ENCODE measurements at regions not wholly inside any gene's neighbourhood (a gene's known extent, or its start where the extent isn't known, plus 50 kb on each side); places are given as distances from the start of the nearest gene placed in this dataset.

DNA sequence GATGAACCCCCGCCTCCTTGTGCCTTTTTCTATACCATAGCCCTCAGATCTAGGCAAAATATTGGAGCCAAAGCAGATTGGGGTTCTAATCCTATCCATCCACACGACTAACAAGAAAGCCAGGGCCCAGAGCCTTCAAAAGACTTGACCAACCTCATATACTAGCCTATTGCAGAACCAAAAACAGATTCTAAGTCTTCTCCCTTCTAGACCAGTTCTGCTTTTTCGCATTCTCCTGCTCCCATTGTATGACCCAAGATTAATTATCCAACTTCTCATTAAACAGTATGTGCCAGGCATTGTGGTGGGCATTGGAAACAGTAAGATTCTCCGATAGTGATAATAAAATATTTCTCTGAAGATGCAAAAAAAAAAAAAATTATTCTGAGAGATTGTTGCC, 113.7 kb upstream of the JARID2 start:
- Histone ChIP-seq H3K36me3 (replicated peaks in 1 of 2; ENCODE audit: control insufficient read depth in 1 of 2, insufficient read depth in 2 of 2, low read length in 2 of 2) (no peaks in the 10 kb centered on the region), H2AFZ (ENCODE audit: low read length) (no peak overlapping the region), H3K4me2 (ENCODE audit: low read depth, low read length) (no peak overlapping the region), H3K4me3 (replicated peaks in 1 of 3; ENCODE audit: insufficient read depth in 1 of 3, low read depth in 2 of 3, low read length in 3 of 3) (no peak overlapping the region), H3K27me3 (ENCODE audit: control insufficient read depth in 1 of 2, insufficient read depth in 2 of 2, low read length in 2 of 2) (no peaks in the 10 kb centered on the region), H3K9me3 (ENCODE audit: low read length) (no peaks in the 10 kb centered on the region), H3K27ac (ENCODE audit: extremely low read length, insufficient read depth, low read length) (no peak overlapping the region), H4K20me1 (ENCODE audit: insufficient read depth, low read length) (no peaks in the 10 kb centered on the region), H3K79me2 (ENCODE audit: insufficient read depth, low read length) (no peaks in the 10 kb centered on the region), H3K4me1 (ENCODE audit: insufficient read depth, low read length) (peaks cover 13% of the 10 kb centered on the region), H3K9ac (ENCODE audit: insufficient read depth, low read depth, low read length) (no peak overlapping the region)
- 77% methylated on average over 4 of the region's 4 CpGs for WGBS (ENCODE audit: low lambda C conversion rate)
- no TSS peak for BruUV-seq (replicated peaks)
- intact Hi-C loops (cut with micrococcal nuclease; ENCODE audit: unreplicated experiment): no loop called here
- no peak for ATAC-seq
- ChIA-PET CTCF (ENCODE audit: low intra/inter-chr PET ratio, low total read pairs) (no interaction called here), POLR2A (no interaction called here)
- TF ChIP-seq, protein P1, sequence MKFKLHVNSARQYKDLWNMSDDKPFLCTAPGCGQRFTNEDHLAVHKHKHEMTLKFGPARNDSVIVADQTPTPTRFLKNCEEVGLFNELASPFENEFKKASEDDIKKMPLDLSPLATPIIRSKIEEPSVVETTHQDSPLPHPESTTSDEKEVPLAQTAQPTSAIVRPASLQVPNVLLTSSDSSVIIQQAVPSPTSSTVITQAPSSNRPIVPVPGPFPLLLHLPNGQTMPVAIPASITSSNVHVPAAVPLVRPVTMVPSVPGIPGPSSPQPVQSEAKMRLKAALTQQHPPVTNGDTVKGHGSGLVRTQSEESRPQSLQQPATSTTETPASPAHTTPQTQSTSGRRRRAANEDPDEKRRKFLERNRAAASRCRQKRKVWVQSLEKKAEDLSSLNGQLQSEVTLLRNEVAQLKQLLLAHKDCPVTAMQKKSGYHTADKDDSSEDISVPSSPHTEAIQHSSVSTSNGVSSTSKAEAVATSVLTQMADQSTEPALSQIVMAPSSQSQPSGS (CRISPR knock-in tag; IDR thresholded peaks at IDR 0.05): no peak
- TF ChIP-seq, protein P2, sequence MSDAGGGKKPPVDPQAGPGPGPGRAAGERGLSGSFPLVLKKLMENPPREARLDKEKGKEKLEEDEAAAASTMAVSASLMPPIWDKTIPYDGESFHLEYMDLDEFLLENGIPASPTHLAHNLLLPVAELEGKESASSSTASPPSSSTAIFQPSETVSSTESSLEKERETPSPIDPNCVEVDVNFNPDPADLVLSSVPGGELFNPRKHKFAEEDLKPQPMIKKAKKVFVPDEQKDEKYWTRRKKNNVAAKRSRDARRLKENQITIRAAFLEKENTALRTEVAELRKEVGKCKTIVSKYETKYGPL (CRISPR knock-in tag; IDR thresholded peaks at IDR 0.05): no peak
- no peak for FAIRE-seq
- in situ Hi-C loops (cut with HindIII; ENCODE audit: extremely low pct_ligation_motif_present, low pct_unique_long_range_greater_than_20kb): no loop called here
- DNase-seq (ENCODE audit: low spot score): no peak

DNA sequence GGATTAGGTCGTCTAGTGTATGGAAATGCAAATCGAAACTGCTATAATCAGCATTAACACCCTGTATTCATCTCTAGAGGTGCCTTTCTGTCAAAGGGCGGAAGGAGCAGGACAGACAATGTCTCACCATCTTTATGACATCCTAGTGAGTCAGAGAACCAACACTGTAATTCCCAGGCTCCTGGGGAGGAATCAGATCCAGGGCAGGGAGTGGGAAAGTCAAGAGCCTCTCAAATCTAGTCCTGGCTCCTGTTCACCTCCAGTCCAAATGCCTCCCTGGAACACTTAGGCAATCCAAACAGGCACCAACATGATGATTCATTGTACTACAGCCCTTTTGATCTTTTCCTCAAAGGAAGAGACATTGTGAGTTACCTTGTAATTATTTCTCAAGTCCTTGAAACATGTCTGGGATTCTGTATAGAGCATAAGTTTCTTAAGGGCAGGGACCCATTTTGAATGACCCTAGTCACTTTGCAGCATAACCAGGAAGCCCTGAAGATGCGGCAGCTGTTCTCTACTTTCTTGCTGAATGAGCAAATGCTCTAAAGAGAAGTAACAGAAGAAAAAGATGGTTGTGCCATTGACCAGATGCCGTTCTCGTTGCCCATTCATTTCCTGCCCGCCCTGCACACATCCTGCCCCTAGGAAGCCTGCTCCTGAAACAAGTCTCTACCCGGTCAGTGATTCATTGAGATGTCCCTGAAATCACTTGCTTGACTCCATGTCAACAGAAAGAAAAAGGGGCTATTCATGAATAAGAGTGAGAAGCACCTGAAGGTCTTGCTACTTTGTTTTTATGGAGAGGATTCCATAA, 112.8 kb upstream of the JARID2 start:
- in situ Hi-C loops (cut with HindIII; ENCODE audit: extremely low pct_ligation_motif_present, low pct_unique_long_range_greater_than_20kb): no loop called here
- Histone ChIP-seq H3K27me3 (ENCODE audit: control insufficient read depth in 1 of 2, insufficient read depth in 2 of 2, low read length in 2 of 2) (no peaks in the 10 kb centered on the region), H3K4me2 (ENCODE audit: low read depth, low read length) (peak overlapping the region; percentile 25; the same call in 1 of the 2 replicates), H3K79me2 (ENCODE audit: insufficient read depth, low read length) (no peaks in the 10 kb centered on the region), H4K20me1 (ENCODE audit: insufficient read depth, low read length) (no peaks in the 10 kb centered on the region), H3K4me3 (replicated peaks in 1 of 3; ENCODE audit: insufficient read depth in 1 of 3, low read depth in 2 of 3, low read length in 3 of 3) (no peak overlapping the region), H3K36me3 (replicated peaks in 1 of 2; ENCODE audit: control insufficient read depth in 1 of 2, insufficient read depth in 2 of 2, low read length in 2 of 2) (no peaks in the 10 kb centered on the region), H3K9me3 (ENCODE audit: low read length) (no peaks in the 10 kb centered on the region), H3K27ac (ENCODE audit: extremely low read length, insufficient read depth, low read length) (no peak overlapping the region), H3K9ac (ENCODE audit: insufficient read depth, low read depth, low read length) (no peak overlapping the region), H2AFZ (ENCODE audit: low read length) (no peak overlapping the region), H3K4me1 (ENCODE audit: insufficient read depth, low read length) (peaks cover 13% of the 10 kb centered on the region)
- ATAC-seq: peak; percentile 66
- POLR2A ChIA-PET: no interaction called here
- FAIRE-seq: no peak
- peak; percentile 68 for DNase-seq (ENCODE audit: low spot score)
- WGBS (ENCODE audit: low lambda C conversion rate): 18% methylated on average over 8 of the region's 8 CpGs
- CTCF ChIA-PET (ENCODE audit: low intra/inter-chr PET ratio, low total read pairs): no interaction called here
- intact Hi-C loops (cut with micrococcal nuclease; ENCODE audit: unreplicated experiment): no loop called here
- no TSS peak for BruUV-seq (replicated peaks)
- TF ChIP-seq ZKSCAN5 (CRISPR knock-in tag; IDR thresholded peaks at IDR 0.05) (no peak), FOSL2 (CRISPR knock-in tag; IDR thresholded peaks at IDR 0.05) (peak; percentile 80), MAFK (conservative IDR thresholded peaks at IDR 0.05 in 1 of 2, IDR thresholded peaks at IDR 0.05 in 1 of 2; ENCODE audit: low read length in 2 of 2) (peak; percentile 79 to 82), CENPX (CRISPR knock-in tag; IDR thresholded peaks at IDR 0.05) (no peak), CEBPB (IDR thresholded peaks at IDR 0.05; ENCODE audit: borderline replicate concordance, low read depth, low read length) (peak; percentile 32; the same call in 1 of the 2 replicates), ZNF350 (CRISPR knock-in tag; IDR thresholded peaks at IDR 0.05; ENCODE audit: borderline replicate concordance, low read depth) (no peak), KDM5B (CRISPR knock-in tag; IDR thresholded peaks at IDR 0.05; ENCODE audit: borderline replicate concordance) (no peak)
- TF ChIP-seq, protein P3, sequence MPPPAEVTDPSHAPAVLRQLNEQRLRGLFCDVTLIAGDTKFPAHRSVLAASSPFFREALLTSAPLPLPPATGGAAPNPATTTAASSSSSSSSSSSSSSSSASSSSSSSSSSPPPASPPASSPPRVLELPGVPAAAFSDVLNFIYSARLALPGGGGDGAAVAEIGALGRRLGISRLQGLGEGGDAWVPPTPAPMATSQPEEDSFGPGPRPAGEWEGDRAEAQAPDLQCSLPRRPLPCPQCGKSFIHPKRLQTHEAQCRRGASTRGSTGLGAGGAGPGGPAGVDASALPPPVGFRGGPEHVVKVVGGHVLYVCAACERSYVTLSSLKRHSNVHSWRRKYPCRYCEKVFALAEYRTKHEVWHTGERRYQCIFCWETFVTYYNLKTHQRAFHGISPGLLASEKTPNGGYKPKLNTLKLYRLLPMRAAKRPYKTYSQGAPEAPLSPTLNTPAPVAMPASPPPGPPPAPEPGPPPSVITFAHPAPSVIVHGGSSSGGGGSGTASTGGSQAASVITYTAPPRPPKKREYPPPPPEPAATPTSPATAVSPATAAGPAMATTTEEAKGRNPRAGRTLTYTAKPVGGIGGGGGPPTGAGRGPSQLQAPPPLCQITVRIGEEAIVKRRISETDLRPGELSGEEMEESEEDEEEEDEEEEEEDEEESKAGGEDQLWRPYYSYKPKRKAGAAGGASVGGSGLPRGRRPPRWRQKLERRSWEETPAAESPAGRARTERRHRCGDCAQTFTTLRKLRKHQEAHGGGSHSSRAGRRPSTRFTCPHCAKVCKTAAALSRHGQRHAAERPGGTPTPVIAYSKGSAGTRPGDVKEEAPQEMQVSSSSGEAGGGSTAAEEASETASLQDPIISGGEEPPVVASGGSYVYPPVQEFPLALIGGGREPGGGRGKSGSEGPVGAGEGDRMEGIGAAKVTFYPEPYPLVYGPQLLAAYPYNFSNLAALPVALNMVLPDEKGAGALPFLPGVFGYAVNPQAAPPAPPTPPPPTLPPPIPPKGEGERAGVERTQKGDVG (CRISPR knock-in tag; IDR thresholded peaks at IDR 0.05; ENCODE audit: borderline replicate concordance): no peak

All from HepG2 (cell line).